Thoracic aorta (tissue), 2 donors: ENCODE measurements at regions not wholly inside any gene's neighbourhood (a gene's known extent, or its start where the extent isn't known, plus 50 kb on each side); places are given as distances from the start of the nearest gene placed in this dataset.

ENCODE experiments used
- ATAC-seq: fragments of 150-250 bp; one replicate; pipeline ENCODE4 v1.8.0; 2017; ENCODE audit warnings: low read depth; ENCODE audit not compliant: insufficient number of reproducible peaks, low FRiP score
- DNase-seq: peaks from one replicate; pipeline ENCODE4 v3.0.0-alpha.2; 2020; ENCODE audit warnings: low spot score
- H3K27ac ChIP-seq, 2 donors: fragments of 200-600 bp; sonication (generic); 1 replicate in 1 of 2; 2 replicates in 1 of 2; pipeline ENCODE4 v1.5.1; 2016; ENCODE audit warnings: mild to moderate bottlenecking in 2 of 2, moderate library complexity in 2 of 2
- H3K27me3 ChIP-seq: fragments of 200-600 bp; sonication (generic); replicated peaks from 2 replicates; pipeline ENCODE4 v1.6.0; 2016; ENCODE audit warnings: mild to moderate bottlenecking; ENCODE audit not compliant: insufficient read depth
- H3K36me3 ChIP-seq: fragments of 200-600 bp; sonication (generic); one replicate; pipeline ENCODE4 v1.5.1; 2016
- H3K4me1 ChIP-seq, 2 donors: fragments of 200-600 bp; sonication (generic); 1 replicate in 1 of 2; 2 replicates in 1 of 2; pipeline versions ENCODE4 v1.5.1 to v1.6.0; 2016; ENCODE audit warnings: low read depth in 2 of 2, mild to moderate bottlenecking in 1 of 2; ENCODE audit not compliant: control insufficient read depth in 1 of 2
- H3K4me3 ChIP-seq: fragments of 200-600 bp; sonication (generic); 2 replicates; pipeline ENCODE4 v1.5.1; 2016; ENCODE audit warnings: mild to moderate bottlenecking
- H3K9me3 ChIP-seq: fragments of 200-600 bp; sonication (generic); 2 replicates; pipeline ENCODE4 v1.5.1; 2016
- TF ChIP-seq, protein P1 (sequence below): fragments of 200-600 bp; sonication (generic); IDR thresholded peaks from one replicate; pipeline ENCODE4 v1.5.1; 2019; ENCODE audit warnings: antibody characterized with exemption

DNA sequence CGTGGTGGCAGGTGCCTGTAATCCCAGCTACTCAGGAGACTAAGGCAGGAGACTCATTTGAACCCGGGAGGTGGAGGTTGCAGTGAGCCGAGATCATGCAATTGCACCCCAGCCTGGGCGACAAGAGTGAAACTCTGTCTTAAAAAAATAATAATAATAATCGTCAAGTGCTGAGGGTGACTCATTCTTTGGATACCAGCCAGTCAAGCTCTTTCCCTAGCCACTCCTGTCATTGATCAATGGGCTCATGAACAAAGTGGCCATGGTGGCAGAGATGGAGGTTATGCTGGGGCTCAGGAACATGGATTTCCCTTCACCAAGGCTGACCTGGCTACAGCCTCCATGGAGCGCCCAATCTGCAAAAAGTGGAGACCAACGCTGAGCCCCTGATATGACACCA, 94.5 kb upstream of the HAAO start:
- no peaks in the 10 kb centered on the region for H3K36me3 ChIP-seq
- TF ChIP-seq, protein P1, sequence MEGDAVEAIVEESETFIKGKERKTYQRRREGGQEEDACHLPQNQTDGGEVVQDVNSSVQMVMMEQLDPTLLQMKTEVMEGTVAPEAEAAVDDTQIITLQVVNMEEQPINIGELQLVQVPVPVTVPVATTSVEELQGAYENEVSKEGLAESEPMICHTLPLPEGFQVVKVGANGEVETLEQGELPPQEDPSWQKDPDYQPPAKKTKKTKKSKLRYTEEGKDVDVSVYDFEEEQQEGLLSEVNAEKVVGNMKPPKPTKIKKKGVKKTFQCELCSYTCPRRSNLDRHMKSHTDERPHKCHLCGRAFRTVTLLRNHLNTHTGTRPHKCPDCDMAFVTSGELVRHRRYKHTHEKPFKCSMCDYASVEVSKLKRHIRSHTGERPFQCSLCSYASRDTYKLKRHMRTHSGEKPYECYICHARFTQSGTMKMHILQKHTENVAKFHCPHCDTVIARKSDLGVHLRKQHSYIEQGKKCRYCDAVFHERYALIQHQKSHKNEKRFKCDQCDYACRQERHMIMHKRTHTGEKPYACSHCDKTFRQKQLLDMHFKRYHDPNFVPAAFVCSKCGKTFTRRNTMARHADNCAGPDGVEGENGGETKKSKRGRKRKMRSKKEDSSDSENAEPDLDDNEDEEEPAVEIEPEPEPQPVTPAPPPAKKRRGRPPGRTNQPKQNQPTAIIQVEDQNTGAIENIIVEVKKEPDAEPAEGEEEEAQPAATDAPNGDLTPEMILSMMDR = no peak
- ATAC-seq (no peak), DNase-seq (no peak)
- no peak overlapping the region for H3K27ac ChIP-seq
- peaks cover 5 to 10% of the 10 kb centered on the region in 2 donors for H3K4me1 ChIP-seq
- no peaks in the 10 kb centered on the region for H3K9me3 ChIP-seq
- no peak overlapping the region for H3K4me3 ChIP-seq
- H3K27me3 ChIP-seq = no peaks in the 10 kb centered on the region

DNA sequence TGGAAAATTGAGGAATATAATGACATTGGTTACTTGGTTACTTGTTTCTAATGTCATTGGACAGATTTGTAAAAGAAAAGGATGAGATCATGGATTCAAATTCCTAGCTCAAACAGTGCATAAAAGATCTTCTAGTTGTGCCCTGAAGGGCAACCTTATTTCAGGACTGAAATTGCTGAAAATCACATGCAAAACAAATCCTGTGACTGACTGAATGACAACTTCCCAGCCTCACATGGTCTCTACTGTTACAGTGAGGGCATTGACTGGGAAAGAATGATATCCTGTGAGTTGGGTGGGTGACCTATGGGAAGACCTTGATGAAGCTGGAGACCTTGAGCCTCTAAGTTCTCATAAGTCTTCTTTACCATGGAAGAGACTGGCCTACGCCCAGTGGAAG, 90.4 kb upstream of the HAAO start:
- Histone ChIP-seq H3K27me3 (no peaks in the 10 kb centered on the region), H3K27ac (no peak overlapping the region), H3K9me3 (no peaks in the 10 kb centered on the region), H3K4me1 (peaks cover 8 to 25% of the 10 kb centered on the region in 2 donors), H3K4me3 (no peak overlapping the region), H3K36me3 (no peaks in the 10 kb centered on the region)
- DNase-seq (no peak), ATAC-seq (no peak)
- TF ChIP-seq, protein P1 = no peak

DNA sequence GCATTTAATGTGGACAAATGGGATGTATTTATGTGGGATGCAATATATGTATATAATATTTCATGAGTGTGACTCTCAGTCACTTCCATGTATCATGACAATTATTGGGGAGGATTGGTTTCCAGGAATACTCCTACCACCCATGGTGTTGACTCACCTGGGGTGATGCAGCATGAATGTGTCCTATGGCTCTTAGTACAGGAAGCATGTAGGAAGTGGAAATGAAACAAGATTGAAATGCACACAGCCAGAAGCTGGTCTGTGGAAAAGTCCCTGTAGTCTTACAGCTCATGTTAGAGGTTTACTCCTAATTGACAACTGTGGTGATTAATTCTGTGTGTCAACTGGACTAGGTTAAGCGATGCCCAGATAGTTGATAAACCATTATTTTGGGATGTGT, 89.3 kb upstream of the HAAO start:
- no peak for ATAC-seq

DNA sequence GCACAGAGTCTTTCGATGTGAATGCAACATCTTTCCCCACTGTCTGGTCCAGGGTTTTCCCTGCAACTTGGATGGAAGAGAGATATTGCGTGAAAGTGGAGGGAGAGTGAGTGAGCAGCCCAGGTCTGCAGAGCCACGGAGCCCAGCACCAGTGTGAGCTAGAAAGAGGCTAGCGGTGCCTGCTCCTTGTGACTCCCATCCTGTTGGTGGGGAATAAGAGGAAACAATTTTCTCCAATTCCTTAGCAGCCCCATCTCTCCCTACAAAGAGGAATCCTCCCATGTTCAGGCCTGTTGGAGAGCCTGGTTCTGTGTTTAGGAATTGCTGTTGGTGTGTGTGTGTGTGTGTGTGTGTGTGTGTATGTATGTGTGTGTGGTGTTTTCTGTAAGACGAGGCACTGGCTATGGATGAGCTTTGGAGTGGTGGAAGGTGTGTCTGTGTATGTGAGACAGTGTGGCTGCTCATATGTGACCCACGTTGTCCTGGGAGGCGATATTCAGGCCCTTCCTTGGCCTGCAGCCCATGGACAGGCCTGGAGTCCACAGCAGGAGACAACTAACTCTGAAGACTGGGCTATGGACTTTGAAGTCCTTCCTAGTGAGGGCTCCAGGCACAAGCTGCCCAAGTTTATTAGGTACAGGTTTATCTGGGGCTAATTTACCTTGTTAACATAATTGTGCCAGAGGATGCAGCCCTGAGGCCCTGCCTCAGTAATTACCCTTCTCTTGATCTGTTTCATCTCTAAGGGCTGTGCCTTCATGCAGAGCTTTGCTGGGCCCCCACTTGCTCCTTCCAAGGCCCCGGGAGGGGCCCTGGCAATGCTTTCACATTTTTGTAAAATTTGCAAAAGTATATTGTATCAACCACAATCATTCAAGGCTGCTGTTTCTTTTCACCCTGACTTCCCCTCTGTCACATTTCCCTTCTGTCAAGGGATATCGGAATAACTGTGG, 88.6 kb upstream of the HAAO start:
- no peak for ATAC-seq
- no peak for DNase-seq
- Histone ChIP-seq H3K27ac (peak overlapping the region in 1 of 2 donors; percentile 9), H3K36me3 (no peaks in the 10 kb centered on the region), H3K4me3 (no peak overlapping the region), H3K9me3 (no peaks in the 10 kb centered on the region), H3K27me3 (no peaks in the 10 kb centered on the region), H3K4me1 (peaks cover 8 to 35% of the 10 kb centered on the region in 2 donors)
- TF ChIP-seq, protein P1 = no peak

More for the DNA sequence above, 89.3 kb upstream of the HAAO start:
- no peak overlapping the region for H3K4me3 ChIP-seq
- H3K27ac ChIP-seq = no peak overlapping the region
- no peaks in the 10 kb centered on the region for H3K9me3 ChIP-seq
- H3K27me3 ChIP-seq = no peaks in the 10 kb centered on the region
- no peak for DNase-seq
- H3K4me1 ChIP-seq = peaks cover 7 to 28% of the 10 kb centered on the region in 2 donors
- H3K36me3 ChIP-seq = no peaks in the 10 kb centered on the region
- TF ChIP-seq, protein P1 = no peak

DNA sequence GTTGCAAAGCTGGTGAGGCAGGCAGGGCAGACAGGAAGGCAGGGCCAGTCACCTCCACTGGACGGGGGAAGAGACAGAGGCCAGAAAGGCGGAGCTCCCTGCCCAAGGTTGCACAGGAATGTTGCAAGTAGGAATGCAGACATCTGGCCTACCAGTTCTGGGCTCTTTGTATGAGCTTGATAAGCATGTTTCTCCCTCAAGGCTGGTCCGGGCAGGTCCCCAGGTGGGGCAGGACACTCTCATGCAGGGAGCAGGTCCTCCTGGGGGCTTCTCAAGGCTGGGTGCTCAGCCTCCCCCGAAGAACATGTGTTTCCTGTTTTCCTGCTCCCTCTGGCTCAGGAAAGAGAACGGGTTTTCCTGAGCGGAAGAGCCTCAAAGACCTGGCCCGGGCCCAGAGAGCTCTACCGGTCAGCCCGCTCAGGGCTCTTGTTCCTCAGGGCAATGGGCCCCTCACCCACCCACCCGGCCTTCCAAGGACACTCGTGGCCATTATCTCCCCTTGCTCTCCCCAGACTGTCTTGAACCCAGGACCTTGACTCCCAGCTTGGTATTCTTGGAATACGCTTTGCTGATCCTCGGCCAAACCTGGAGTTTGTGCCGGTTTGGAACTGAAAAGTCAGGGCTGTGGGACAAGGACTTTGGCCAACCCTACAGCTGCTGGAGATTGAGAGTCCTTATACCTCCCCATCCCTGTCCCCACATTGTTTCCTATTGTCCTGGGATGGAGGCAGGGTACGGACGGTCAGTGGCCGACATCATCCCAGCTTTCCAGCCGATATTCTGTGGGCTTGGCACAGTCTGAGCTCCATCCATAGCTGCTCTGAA, 87.7 kb upstream of the HAAO start:
- no peaks in the 10 kb centered on the region for H3K27me3 ChIP-seq
- TF ChIP-seq, protein P1 = no peak
- no peaks in the 10 kb centered on the region for H3K9me3 ChIP-seq
- ATAC-seq (no peak), DNase-seq (no peak)
- H3K4me3 ChIP-seq = no peak overlapping the region
- H3K27ac ChIP-seq = peak overlapping the region in 1 of 2 donors; percentile 9
- H3K36me3 ChIP-seq = no peaks in the 10 kb centered on the region
- H3K4me1 ChIP-seq = peaks cover 13 to 44% of the 10 kb centered on the region in 2 donors
